ENCODE measurements at regions not wholly inside any gene's neighbourhood (a gene's known extent, or its start where the extent isn't known, plus 50 kb on each side); places are given as distances from the start of the nearest gene placed in this dataset.
"Not testable (repeated sequence)": the region's sequence is repeated elsewhere in the genome, so short reads cannot be mapped to it uniquely, and the experiment has no call there.

GRCh38 chr2:12620759-12621158 is 96.0 kb upstream of the TRIB2 start:
- DNase-seq: no peak
- in situ Hi-C loops (cut with HindIII; ENCODE audit: low pct_ligation_motif_present, low pct_unique_long_range_greater_than_20kb, low sequenced_read_pairs): no loop called here

DNA sequence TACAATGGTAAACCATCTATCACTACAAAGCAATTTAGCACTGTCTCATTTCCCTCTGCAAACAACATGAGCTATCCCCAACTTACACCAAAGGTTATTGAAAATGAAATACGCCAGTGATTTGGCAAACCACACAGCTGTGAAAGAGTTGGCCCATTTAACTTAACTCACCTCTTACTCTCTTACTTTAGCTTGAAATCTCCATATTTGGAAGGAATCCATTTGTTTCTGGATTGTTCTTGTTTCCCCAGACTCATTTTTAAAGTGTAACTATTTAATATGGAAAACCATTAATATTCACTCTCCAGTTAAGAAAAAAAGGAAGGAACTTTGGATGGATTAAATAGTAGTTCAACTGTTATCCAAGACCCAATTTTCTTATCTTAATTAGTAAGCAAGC is 93.7 kb upstream of the TRIB2 start:
- in situ Hi-C loops (cut with HindIII; ENCODE audit: low pct_ligation_motif_present, low pct_unique_long_range_greater_than_20kb, low sequenced_read_pairs): no loop called here
- no peak for DNase-seq

DNA sequence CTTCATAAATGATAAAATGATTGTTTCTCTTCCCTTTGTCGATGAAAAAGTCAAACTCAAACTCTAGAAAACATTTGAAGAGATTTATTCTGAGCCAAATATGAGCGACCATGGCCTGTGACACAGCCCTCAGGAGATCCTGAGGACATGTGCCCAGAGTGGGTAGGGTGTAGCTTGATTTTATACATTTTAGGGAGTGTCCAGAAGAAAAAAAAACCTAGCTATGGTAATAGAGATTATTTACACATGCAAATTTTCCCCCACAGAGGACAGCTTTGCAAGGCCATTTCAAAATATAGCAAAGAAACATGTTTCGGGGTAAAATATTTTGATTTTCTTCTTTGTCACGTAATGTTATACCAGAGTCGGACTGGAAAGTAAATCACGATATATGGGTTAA is 92.4 kb upstream of the TRIB2 start:
- in situ Hi-C loops (cut with HindIII; ENCODE audit: low pct_ligation_motif_present, low pct_unique_long_range_greater_than_20kb, low sequenced_read_pairs): no loop called here
- no peak for DNase-seq

GRCh38 chr2:12624905-12625598 is 91.7 kb upstream of the TRIB2 start:
- DNase-seq: no peak
- in situ Hi-C loops (cut with HindIII; ENCODE audit: low pct_ligation_motif_present, low pct_unique_long_range_greater_than_20kb, low sequenced_read_pairs): no loop called here

GRCh38 chr2:12628541-12628940 is 88.2 kb upstream of the TRIB2 start:
- DNase-seq; in situ Hi-C loops (cut with HindIII; ENCODE audit: low pct_ligation_motif_present, low pct_unique_long_range_greater_than_20kb, low sequenced_read_pairs): not testable (repeated sequence)

DNA sequence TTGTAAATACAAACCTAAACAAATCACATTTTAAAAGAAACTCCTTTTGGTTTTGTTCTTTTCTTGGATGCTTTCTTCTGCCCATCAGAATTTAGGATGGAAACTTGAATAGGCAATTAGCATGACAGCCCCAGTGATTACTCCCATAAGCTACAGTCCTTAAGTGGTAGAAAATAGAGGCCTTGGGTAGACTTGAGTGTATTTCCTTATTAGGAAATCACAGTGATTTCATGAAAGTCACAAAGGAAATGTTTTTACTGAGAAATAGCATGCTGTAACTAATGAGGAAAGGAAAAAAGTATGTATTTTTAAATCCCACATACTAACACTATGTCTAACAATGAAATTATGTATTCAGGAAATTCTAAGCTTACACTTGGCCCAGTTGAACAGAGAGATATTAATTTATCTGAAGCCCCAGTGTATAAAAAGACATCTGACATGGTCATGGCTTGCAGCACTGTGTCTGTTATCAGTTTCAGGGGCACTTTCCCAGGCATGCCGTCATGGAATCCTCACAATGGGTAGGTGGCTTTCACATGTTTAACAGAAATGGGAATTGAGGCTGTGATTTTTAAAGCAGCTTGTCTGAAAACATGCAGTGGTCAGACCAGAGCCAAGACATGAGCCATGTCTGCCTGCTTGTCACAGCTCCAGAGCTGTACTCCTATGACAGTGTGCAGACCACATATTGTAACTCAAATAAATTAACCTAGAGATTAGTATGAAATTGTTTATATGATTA is 79.7 kb upstream of the TRIB2 start:
- in situ Hi-C loops (cut with HindIII; ENCODE audit: low pct_ligation_motif_present, low pct_unique_long_range_greater_than_20kb, low sequenced_read_pairs): no loop called here
- no peak for DNase-seq

DNA sequence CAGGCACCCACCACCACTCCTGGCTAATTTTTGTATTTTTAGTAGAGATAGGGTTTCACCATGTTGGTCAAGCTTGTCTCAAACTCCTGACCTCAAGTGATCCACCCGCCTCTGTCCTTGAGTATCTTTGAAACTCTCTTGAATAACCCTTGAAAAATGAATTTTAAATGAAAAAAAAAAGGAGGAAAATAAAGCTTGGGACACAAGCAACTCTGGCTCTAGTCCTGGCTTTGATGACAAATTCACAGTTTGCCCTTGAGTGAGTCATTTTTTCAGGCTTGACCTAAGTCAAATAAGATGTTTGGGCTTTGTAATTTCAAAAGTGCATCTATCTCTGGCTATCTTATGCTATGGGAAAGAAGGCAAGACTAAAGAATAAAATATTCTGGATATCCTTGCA is 79.0 kb upstream of the TRIB2 start:
- DNase-seq: no peak
- in situ Hi-C loops (cut with HindIII; ENCODE audit: low pct_ligation_motif_present, low pct_unique_long_range_greater_than_20kb, low sequenced_read_pairs): no loop called here

GRCh38 chr2:12641441-12641840 is 75.3 kb upstream of the TRIB2 start:
- no peak for DNase-seq
- in situ Hi-C loops (cut with HindIII; ENCODE audit: low pct_ligation_motif_present, low pct_unique_long_range_greater_than_20kb, low sequenced_read_pairs): no loop called here

DNA sequence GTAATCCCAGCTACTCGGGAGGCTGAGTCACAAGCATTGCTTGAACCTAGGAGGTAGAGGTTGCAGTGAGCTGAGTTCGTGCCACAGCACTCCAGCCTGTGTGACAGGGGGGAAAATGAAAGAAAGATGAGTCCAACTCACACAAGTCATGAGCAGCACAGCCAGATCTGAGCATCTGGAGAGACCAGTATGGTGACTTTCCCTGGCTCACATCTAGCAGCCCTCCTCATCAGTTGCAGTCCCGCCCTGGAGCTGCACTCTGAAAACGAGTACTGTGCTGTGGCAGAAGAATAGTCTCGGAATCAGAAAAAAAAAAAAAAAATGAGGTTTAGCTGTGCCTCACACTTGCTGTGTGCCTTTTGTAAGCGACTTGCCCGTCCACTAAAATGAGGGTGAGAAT is 74.4 kb upstream of the TRIB2 start:
- in situ Hi-C loops (cut with HindIII; ENCODE audit: low pct_ligation_motif_present, low pct_unique_long_range_greater_than_20kb, low sequenced_read_pairs): no loop called here
- no peak for DNase-seq

DNA sequence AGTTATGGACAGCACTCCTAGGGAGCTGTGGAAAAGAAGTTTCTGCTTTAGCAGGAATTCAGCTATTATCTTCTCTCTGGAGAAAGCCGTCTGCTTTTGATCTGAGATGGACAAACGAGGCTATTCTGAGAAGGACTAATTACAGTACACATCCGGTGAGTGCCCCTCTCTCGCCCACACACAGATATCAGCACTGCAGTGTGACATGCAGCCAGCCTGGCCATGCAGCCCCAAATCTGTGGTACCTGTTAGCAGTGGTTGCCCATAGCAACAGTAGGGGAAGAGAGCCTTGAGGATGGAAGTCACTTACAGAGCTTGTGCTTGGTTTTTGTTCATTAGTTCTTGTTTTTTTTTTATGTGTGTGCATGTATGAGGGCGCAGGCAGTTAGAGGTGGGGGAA is 73.9 kb upstream of the TRIB2 start:
- in situ Hi-C loops (cut with HindIII; ENCODE audit: low pct_ligation_motif_present, low pct_unique_long_range_greater_than_20kb, low sequenced_read_pairs): no loop called here
- DNase-seq: no peak

DNA sequence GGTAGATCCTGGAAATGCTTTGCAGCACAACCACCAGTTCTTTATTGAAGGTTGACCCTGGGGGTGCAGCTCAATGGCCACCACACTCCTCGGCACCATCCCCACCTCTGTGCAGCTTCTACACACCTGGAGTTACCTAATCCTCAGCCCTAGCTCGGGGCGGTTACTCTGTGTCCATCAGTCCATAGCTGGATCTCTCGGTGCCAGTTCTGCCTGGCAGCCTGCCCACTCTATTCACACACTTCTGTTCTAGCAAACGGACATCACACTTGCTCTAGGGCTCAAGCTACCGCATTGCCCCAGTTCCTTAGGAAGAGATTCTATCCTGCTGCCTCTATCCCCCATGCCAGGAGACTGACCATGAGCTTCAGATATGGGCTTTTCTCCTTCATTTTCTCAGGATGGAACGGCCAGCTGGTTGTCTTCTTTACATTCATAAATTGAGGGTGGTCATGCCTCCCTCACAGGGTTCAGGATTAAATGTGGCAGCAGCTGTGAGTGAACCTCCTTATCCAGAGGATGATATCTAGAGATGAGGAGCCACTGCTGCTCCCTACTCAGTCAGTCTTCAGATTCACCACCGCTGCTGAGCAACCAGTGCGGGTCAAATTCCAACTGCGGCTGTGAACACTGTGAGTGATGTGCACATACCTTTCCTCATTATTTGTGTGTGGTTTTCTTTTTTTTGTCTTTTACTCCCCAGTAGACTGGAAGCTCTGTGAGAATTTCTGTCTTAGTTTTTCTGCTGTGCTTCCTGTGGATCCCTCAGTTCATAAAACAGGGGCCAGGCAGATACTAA is 66.9 kb upstream of the TRIB2 start:
- DNase-seq: no peak
- in situ Hi-C loops (cut with HindIII; ENCODE audit: low pct_ligation_motif_present, low pct_unique_long_range_greater_than_20kb, low sequenced_read_pairs): no loop called here

GRCh38 chr2:12651641-12652040 is 65.1 kb upstream of the TRIB2 start:
- in situ Hi-C loops (cut with HindIII; ENCODE audit: low pct_ligation_motif_present, low pct_unique_long_range_greater_than_20kb, low sequenced_read_pairs): no loop called here
- DNase-seq: no peak

GRCh38 chr2:12652723-12653122 is 64.0 kb upstream of the TRIB2 start:
- no peak for DNase-seq
- in situ Hi-C loops (cut with HindIII; ENCODE audit: low pct_ligation_motif_present, low pct_unique_long_range_greater_than_20kb, low sequenced_read_pairs): no loop called here

DNA sequence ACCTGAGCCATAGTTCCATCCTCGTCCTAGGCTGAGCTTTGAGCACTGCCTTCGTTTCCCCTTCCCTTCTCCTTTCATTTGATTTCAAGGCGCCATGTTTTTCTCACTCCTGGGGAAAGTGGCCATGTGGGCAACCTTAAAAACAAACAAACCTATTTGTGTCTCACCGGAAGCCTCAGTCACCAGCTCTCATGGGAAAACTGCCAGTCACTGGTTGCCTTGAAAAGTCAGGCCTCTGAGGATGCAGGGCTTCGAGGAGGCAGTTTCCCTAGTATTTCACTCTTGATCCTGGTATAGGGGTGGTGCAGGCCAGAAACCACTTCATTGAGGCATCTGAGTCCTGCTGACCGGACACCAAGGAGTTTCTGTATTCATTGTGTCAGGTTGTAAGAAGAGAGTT is 59.2 kb upstream of the TRIB2 start:
- in situ Hi-C loops (cut with HindIII; ENCODE audit: low pct_ligation_motif_present, low pct_unique_long_range_greater_than_20kb, low sequenced_read_pairs): no loop called here
- DNase-seq: no peak

DNA sequence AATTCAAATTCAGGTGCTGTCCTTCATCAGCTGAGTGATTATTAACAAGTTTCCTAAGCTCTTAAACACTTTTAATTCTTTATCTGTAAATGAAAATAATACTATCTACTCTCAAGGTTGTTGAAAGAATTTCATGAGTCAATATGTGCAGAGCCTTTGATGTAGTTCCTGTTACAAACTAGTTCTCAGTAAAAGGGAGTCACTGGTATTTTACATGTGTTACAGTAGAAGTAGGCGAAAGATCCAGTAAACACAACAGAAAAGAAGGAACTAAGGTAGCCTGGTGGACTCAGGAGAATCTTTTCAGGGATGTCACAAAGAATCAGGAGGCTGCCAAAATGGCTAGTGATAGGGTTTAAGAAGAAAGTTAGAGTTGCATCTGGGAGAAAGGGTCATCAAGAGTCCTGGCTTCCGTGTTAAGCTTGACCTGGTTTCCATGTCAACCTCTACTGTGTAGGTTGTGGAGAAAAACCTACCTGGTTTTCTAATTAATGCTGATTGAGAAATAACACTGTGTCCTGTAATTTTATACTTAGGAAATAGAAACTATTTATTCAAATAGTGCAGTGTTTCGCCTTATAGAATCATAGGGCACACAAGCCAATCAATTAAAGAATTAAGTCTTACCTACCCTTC is 58.3 kb upstream of the TRIB2 start:
- no peak for DNase-seq
- in situ Hi-C loops (cut with HindIII; ENCODE audit: low pct_ligation_motif_present, low pct_unique_long_range_greater_than_20kb, low sequenced_read_pairs): no loop called here

- in situ Hi-C loops (cut with HindIII; ENCODE audit: low pct_ligation_motif_present, low pct_unique_long_range_greater_than_20kb, low sequenced_read_pairs): no loop called here
Measured at GRCh38 chr2:12661489-12661888, 55.2 kb upstream of the TRIB2 start.

DNA sequence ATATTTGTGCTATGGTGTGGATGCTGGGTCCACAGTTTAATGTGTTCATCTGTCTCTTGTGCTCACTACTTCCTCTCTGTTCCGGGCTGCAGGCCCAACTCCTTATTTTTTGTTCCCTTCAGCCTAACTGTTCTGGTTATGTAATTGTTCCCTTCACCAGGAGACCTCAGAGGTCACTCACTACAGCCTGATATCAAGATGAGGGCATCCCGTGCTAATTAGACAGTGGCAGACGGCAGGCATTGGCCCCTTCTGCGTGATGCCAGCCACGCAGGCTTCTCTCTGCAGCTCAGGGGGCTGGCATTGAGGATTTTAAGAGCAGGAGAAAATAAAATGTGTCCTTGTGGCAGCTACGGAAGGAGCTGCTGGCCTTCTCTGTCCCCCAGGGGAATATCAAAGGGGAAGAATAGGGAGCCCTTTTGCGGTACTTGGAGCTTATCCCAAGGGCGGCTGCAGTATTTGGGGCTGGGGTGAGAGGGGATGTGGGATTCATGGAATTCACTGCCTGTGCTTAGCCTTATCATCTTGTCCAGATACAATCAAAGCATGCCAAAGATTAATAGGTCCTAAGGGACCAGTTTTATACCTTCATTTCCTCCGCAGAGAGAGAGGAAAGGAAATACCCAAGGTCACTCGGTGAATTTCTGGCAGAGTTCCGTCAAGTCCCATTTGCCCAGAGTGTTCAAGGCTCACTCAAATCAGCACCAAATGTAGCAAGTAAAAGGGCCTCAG is 53.3 kb upstream of the TRIB2 start:
- DNase-seq: no peak
- in situ Hi-C loops (cut with HindIII; ENCODE audit: low pct_ligation_motif_present, low pct_unique_long_range_greater_than_20kb, low sequenced_read_pairs): no loop called here

More at GRCh38 chr2:12661489-12661888, 55.2 kb upstream of the TRIB2 start:
- no peak for DNase-seq

DNA sequence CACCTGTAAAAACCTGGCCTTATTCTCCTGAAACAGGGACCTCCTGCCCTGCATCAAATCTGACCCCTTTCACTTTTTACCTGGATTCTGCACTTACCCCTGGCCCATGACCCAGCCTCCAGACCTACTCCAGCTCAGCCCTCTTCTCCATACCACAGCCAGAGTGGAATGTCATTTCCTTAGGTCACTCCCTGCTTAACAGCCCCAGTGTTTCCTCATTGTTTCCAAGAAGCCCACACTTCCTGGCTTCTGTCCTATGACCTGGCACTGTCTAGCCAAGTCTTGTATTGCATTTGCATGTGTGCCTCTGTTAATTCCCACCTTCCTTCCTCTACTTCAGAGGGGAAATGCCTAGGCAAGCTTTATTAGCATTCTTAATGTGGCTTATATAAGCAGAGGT is 51.4 kb upstream of the TRIB2 start:
- in situ Hi-C loops (cut with HindIII; ENCODE audit: low pct_ligation_motif_present, low pct_unique_long_range_greater_than_20kb, low sequenced_read_pairs): no loop called here

More for the DNA sequence above, 51.4 kb upstream of the TRIB2 start:
- DNase-seq: no peak

Measured in ACHN (cell line).